ENCODE measurements at regions not wholly inside any gene's neighbourhood (a gene's known extent, or its start where the extent isn't known, plus 50 kb on each side); places are given as distances from the start of the nearest gene placed in this dataset.
"Not testable (repeated sequence)": the region's sequence is repeated elsewhere in the genome, so short reads cannot be mapped to it uniquely, and the experiment has no call there.

GRCh38 chrX:118271775-118272174 is 74.1 kb upstream of the WDR44 start:
- H3K27me3 ChIP-seq (ENCODE audit: insufficient read depth, low read depth), result no peaks in the 10 kb centered on the region
- no peak overlapping the region for H3K4me3 ChIP-seq
- no peaks in the 10 kb centered on the region for H3K36me3 ChIP-seq (ENCODE audit: low read depth)
- POLR2A ChIA-PET (ENCODE audit: unreplicated experiment), result no interaction called here
- no peaks in the 10 kb centered on the region for H3K79me2 ChIP-seq (ENCODE audit: low read depth)
- DNase-seq, result no peak
- H4K20me1 ChIP-seq (ENCODE audit: insufficient read depth), result no peaks in the 10 kb centered on the region
- no peak overlapping the region for H3K4me2 ChIP-seq
- peaks cover 3% of the 10 kb centered on the region; the same call in 1 of the 2 replicates for H3F3A ChIP-seq (ENCODE audit: insufficient read depth, low read depth)
- intact Hi-C loops (cut with micrococcal nuclease; ENCODE audit: unreplicated experiment), result no loop called here
- no peaks in the 10 kb centered on the region for H3K9me2 ChIP-seq (ENCODE audit: insufficient read depth)
- H2AFZ ChIP-seq, result no peak overlapping the region
- no peak overlapping the region for H3K27ac ChIP-seq
- no peaks in the 10 kb centered on the region for H3K9me3 ChIP-seq (ENCODE audit: insufficient read depth, low read depth)
- TF ChIP-seq EZH2 (IDR thresholded peaks at IDR 0.05; ENCODE audit: low read depth), result no peak
- no peak for TF ChIP-seq CTCF (conservative IDR thresholded peaks at IDR 0.05)
- no TSS peak for BruUV-seq (replicated peaks)
- H3K4me1 ChIP-seq (replicated peaks; ENCODE audit: insufficient read depth), result peaks cover 4% of the 10 kb centered on the region; the same call in 1 of the 2 replicates
- CTCF ChIA-PET, result no interaction called here

- no peaks in the 10 kb centered on the region for H3K9me3 ChIP-seq (ENCODE audit: insufficient read depth, low read depth)
- H3K4me1 ChIP-seq (replicated peaks; ENCODE audit: insufficient read depth), result peaks cover 4% of the 10 kb centered on the region; the same call in 1 of the 2 replicates
- no peaks in the 10 kb centered on the region for H3K9me2 ChIP-seq (ENCODE audit: insufficient read depth)
- intact Hi-C loops (cut with micrococcal nuclease; ENCODE audit: unreplicated experiment), result no loop called here
- no peak for DNase-seq
- no peaks in the 10 kb centered on the region for H3K79me2 ChIP-seq (ENCODE audit: low read depth)
- TF ChIP-seq CTCF (conservative IDR thresholded peaks at IDR 0.05) (no peak), EZH2 (IDR thresholded peaks at IDR 0.05; ENCODE audit: low read depth) (no peak)
- no peaks in the 10 kb centered on the region for H3K27me3 ChIP-seq (ENCODE audit: insufficient read depth, low read depth)
- H3K4me3 ChIP-seq, result no peak overlapping the region
- BruUV-seq (replicated peaks), result no TSS peak
- POLR2A ChIA-PET (ENCODE audit: unreplicated experiment), result no interaction called here
- H3F3A ChIP-seq (ENCODE audit: insufficient read depth, low read depth), result peaks cover 3% of the 10 kb centered on the region; the same call in 1 of the 2 replicates
- no peak overlapping the region for H3K27ac ChIP-seq
- H2AFZ ChIP-seq, result no peak overlapping the region
- no peaks in the 10 kb centered on the region for H3K36me3 ChIP-seq (ENCODE audit: low read depth)
- H4K20me1 ChIP-seq (ENCODE audit: insufficient read depth), result no peaks in the 10 kb centered on the region
- CTCF ChIA-PET, result no interaction called here
- H3K4me2 ChIP-seq, result no peak overlapping the region
Measured at GRCh38 chrX:118272242-118272641, 73.7 kb upstream of the WDR44 start.

GRCh38 chrX:118286066-118286762 is 59.7 kb upstream of the WDR44 start:
- no peaks in the 10 kb centered on the region for H4K20me1 ChIP-seq (ENCODE audit: insufficient read depth)

GRCh38 chrX:118295818-118296217 is 50.1 kb upstream of the WDR44 start:
- intact Hi-C loops (cut with micrococcal nuclease; ENCODE audit: unreplicated experiment); H3K36me3 ChIP-seq (ENCODE audit: low read depth); H3K4me1 ChIP-seq (replicated peaks; ENCODE audit: insufficient read depth); H3K27me3 ChIP-seq (ENCODE audit: insufficient read depth, low read depth); H3K4me2 ChIP-seq; CTCF ChIA-PET; H3K9me2 ChIP-seq (ENCODE audit: insufficient read depth); DNase-seq; H2AFZ ChIP-seq; H3K4me3 ChIP-seq; BruUV-seq (replicated peaks); H3K9me3 ChIP-seq (ENCODE audit: insufficient read depth, low read depth); H3K27ac ChIP-seq; POLR2A ChIA-PET (ENCODE audit: unreplicated experiment); H4K20me1 ChIP-seq (ENCODE audit: insufficient read depth); H3F3A ChIP-seq (ENCODE audit: insufficient read depth, low read depth); H3K79me2 ChIP-seq (ENCODE audit: low read depth): not testable (repeated sequence)

More at GRCh38 chrX:118286066-118286762, 59.7 kb upstream of the WDR44 start:
- H3K79me2 ChIP-seq (ENCODE audit: low read depth), result no peaks in the 10 kb centered on the region
- 0 out of 2 replicates have a peak, but pooled peaks cover 4% of the 10 kb centered on the region for H3K9me2 ChIP-seq (ENCODE audit: insufficient read depth)
- H2AFZ ChIP-seq, result no peak overlapping the region
- no peak for DNase-seq
- H3K36me3 ChIP-seq (ENCODE audit: low read depth), result no peaks in the 10 kb centered on the region
- no peak overlapping the region for H3K4me3 ChIP-seq
- no peaks in the 10 kb centered on the region for H3K27me3 ChIP-seq (ENCODE audit: insufficient read depth, low read depth)
- TF ChIP-seq CTCF (conservative IDR thresholded peaks at IDR 0.05), result no peak
- TF ChIP-seq EZH2 (IDR thresholded peaks at IDR 0.05; ENCODE audit: low read depth), result no peak
- intact Hi-C loops (cut with micrococcal nuclease; ENCODE audit: unreplicated experiment), result no loop called here
- no peak overlapping the region for H3K27ac ChIP-seq
- no peaks in the 10 kb centered on the region for H3F3A ChIP-seq (ENCODE audit: insufficient read depth, low read depth)
- CTCF ChIA-PET, result no interaction called here
- H3K4me2 ChIP-seq, result no peak overlapping the region
- no peaks in the 10 kb centered on the region; the same call in 1 of the 2 replicates for H3K9me3 ChIP-seq (ENCODE audit: insufficient read depth, low read depth)
- no peaks in the 10 kb centered on the region for H3K4me1 ChIP-seq (replicated peaks; ENCODE audit: insufficient read depth)
- BruUV-seq (replicated peaks), result no TSS peak
- POLR2A ChIA-PET (ENCODE audit: unreplicated experiment), result no interaction called here

All from PC-9 (cell line).